GM19023 (cell line): ENCODE measurements at regions not wholly inside any gene's neighbourhood (a gene's known extent, or its start where the extent isn't known, plus 50 kb on each side); places are given as distances from the start of the nearest gene placed in this dataset.

ENCODE experiments used
- ATAC-seq: cut with Tn5 transposase; IDR thresholded peaks from one replicate; pipeline ENCODE4 v1.9.1; 2021; ENCODE audit warnings: mild to moderate bottlenecking, moderate library complexity; ENCODE audit not compliant: unreplicated experiment

- no peak for ATAC-seq
These were observed 429.5 kb downstream of the CCDC85A start for GRCh38 chr2:56613254-56613653.

- ATAC-seq = no peak
These were observed 430.1 kb downstream of the CCDC85A start for GRCh38 chr2:56613920-56614319.

- no peak for ATAC-seq
These were observed 432.0 kb downstream of the CCDC85A start for GRCh38 chr2:56615760-56616159.

GRCh38 chr2:56624181-56624580, 440.4 kb downstream of the CCDC85A start:
- no peak for ATAC-seq

GRCh38 chr2:56626927-56627326, 443.1 kb downstream of the CCDC85A start:
- no peak for ATAC-seq

GRCh38 chr2:56630286-56630685, 446.5 kb downstream of the CCDC85A start:
- ATAC-seq = no peak

- no peak for ATAC-seq
These were observed 464.2 kb downstream of the CCDC85A start for GRCh38 chr2:56647997-56648396.

- ATAC-seq = no peak
These were observed 465.0 kb downstream of the CCDC85A start for GRCh38 chr2:56648802-56649201.

GRCh38 chr2:56654936-56655335, 471.1 kb downstream of the CCDC85A start:
- ATAC-seq = no peak

- no peak for ATAC-seq
These were observed 473.0 kb downstream of the CCDC85A start for GRCh38 chr2:56656826-56657225.

- ATAC-seq = no peak
These were observed 483.0 kb downstream of the CCDC85A start for GRCh38 chr2:56666777-56667176.

- no peak for ATAC-seq
These were observed 488.3 kb downstream of the CCDC85A start for GRCh38 chr2:56671973-56672569.

GRCh38 chr2:56674084-56674483, 490.3 kb downstream of the CCDC85A start:
- no peak for ATAC-seq

GRCh38 chr2:56676966-56677365, 493.2 kb downstream of the CCDC85A start:
- ATAC-seq = no peak

GRCh38 chr2:56680971-56681631, 497.3 kb downstream of the CCDC85A start:
- ATAC-seq = no peak

- no peak for ATAC-seq
These were observed 498.0 kb downstream of the CCDC85A start for GRCh38 chr2:56681659-56682396.

- ATAC-seq = no peak
These were observed 498.6 kb downstream of the CCDC85A start for GRCh38 chr2:56682397-56682760.

GRCh38 chr2:56684327-56684726, 500.5 kb downstream of the CCDC85A start:
- ATAC-seq = no peak

GRCh38 chr2:56685205-56685604, 501.4 kb downstream of the CCDC85A start:
- no peak for ATAC-seq

- ATAC-seq = no peak
These were observed 503.4 kb downstream of the CCDC85A start for GRCh38 chr2:56687169-56687568.

- ATAC-seq = no peak
These were observed 504.9 kb downstream of the CCDC85A start for GRCh38 chr2:56688661-56689060.

GRCh38 chr2:56693501-56693900, 509.7 kb downstream of the CCDC85A start:
- ATAC-seq = no peak
